HG03558 (cell line): ENCODE measurements at regions not wholly inside any gene's neighbourhood (a gene's known extent, or its start where the extent isn't known, plus 50 kb on each side); places are given as distances from the start of the nearest gene placed in this dataset.
"Not testable (repeated sequence)": the region's sequence is repeated elsewhere in the genome, so short reads cannot be mapped to it uniquely, and the experiment has no call there.

ENCODE experiments used
- ATAC-seq: cut with Tn5 transposase; IDR thresholded peaks from one replicate; pipeline ENCODE4 v1.9.1; 2021; ENCODE audit warnings: moderate number of reproducible peaks; ENCODE audit not compliant: unreplicated experiment; ENCODE audit errors: extremely low read depth

GRCh38 chr11:14573539-14574057 is 53.4 kb upstream of the PSMA1 start:
- ATAC-seq: not testable (repeated sequence)

DNA sequence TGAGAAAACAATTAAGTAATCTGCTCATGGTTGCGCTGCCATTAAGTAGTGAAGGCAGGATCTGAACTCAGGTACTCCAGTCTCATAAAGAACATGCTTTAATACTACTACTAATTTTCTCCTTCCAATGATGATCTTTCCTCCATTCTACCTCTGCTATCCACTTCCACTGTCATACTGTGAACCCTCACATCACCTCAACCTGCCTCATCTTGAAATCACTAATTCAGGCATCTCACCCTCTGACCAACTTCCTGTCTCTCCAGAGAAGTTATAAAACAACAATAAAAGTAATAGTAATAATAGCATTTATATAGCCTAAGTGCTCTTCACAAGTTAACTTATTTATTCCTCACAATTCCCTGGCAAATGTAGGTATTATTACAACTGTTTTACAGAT is 57.1 kb upstream of the PSMA1 start:
- ATAC-seq: no peak

DNA sequence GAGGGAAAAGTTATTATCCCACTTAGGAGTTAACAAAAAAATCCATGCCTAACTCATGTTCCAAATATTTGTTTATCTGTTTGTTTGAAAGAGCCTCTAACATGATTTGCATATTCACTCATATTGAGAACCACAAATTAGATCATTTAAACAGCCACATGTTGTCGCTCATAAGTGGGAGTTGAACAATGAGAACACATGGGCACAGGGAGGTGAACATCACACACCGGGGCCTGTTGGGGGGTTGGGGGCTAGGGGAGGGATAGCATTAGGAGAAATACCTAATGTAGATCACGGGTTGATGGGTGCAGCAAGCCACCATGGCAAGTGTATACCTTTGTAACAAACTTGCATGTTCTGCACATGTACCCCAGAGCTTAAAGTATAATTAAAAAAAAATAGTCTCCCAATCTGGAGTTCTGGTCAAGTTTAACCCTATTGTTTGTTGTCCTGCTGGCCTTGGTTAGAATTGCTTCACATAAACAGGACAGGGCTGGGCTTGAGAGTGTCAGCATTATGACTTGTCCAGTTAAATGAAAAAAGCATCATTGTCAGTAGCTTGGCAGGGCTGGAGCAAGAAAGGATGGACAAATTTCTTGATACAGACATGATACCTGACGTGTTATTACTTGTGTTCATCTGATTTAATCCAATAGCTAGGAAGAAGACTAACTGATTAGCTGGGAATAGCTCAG is 57.8 kb upstream of the PSMA1 start:
- no peak for ATAC-seq

DNA sequence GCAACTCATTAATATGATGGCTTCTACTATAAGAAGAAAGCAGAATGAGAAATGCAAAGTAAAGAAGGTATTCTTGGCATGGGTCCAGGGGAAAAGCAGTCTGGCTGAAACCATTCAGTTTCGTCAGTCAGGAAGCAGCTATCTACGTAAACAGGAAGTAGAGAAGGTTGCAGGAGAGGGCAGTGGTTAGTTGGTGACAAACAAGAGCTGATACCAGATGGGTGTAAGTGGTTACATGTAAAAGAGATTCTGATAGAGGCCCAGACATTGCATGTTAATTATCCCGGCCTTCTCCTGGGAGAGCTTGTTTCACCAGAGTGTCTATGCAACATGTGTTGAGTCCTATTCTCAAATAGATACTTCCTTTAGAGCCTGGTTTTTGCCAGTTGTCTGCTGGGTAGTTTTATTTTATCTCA is 58.4 kb upstream of the PSMA1 start:
- ATAC-seq: peak; percentile 98

- no peak for ATAC-seq
These were observed 59.5 kb upstream of the PSMA1 start for GRCh38 chr11:14579646-14580045.

GRCh38 chr11:14582793-14583192 is 60.8 kb upstream of the PDE3B start:
- no peak for ATAC-seq

DNA sequence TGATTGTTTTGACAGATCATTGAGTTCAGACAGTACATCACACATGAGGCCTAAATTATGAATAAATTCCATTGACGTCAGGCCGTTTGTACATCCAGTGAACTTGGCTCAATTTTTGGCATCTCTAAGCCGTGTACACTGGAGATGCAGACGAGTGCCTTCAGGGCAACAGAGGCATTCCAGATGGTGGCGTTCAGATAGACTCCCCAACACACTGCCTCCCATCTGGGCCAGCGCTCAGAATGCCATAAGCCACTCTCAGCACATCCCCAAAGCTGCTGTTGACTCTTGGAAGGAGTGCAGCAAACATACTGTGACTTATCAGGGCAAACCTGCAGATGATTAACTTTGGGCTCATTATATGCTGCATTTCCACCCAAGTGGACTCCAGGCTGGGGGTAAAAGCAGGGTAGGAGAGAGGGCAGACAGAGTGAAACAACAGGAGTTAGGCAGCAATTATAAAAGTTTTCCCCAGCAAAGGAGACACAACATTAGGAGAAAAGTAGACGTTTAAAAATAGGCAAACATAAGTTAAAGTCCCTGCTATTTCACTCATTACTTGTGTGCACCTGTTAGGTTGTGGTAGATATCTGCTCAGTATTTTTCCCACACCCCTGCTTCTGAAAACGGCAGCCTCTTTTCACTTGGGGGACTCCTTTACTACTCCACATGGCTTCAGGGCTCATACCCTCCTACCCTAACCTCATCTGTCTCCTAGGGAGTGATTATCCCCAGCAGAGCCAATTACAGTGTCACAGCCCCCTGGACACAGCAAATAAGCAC is 60.2 kb upstream of the PDE3B start:
- no peak for ATAC-seq

DNA sequence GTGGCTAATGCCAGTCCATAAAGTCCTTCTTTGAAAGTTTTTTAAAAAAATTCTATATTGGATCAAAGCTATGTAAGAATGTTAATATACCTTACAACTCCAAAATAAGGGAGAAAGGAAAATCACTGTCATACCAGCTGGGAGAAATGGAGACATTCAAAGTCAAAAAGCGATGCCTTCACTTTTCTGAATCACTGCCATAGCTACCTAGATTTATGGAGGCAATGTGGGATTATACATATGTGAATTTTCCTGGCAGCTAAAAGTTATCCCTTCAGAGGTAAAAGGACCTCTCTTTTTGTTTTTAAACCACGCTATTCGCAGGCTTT is 59.6 kb upstream of the PDE3B start:
- no peak for ATAC-seq

- no peak for ATAC-seq
These were observed 59.0 kb upstream of the PDE3B start for GRCh38 chr11:14584595-14584994.

DNA sequence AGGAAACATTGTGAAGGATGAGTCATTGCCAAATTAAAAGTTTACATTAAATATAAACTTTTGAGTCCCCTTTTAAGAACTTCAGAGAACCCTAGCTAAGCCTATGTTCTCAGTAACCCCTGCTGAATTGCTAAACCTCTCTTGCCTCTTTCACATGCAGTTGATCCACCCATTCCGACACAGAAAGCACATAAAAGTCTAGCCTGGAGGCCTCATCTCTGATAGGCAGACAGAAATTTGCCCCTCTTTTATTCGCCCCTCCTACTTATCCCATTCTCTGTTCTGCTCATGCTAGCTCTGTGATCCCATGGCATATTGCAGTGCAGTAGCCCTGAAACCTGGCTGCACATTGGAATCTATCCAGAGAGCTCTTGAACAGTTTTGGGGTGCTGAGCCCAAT is 58.2 kb upstream of the PDE3B start:
- ATAC-seq: no peak

DNA sequence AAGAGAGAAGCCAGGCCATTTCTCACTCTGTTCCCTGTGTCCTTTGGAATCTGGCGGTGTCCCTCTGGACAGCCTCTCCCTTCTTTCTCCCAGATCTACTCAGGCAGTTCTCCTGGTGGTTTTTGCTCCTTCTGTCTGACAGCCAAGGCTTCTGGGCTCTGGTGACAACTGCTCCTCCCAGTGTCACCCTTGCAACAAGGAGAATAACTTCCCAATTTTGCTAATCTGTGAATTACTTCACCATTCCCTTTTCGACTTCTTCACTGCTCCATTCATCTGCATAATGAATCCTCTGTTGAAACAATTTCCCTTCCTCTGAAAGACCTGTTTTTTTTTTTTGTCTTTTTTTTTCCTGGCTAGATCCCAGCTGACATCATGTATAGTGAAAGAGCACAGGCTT is 56.3 kb upstream of the PDE3B start:
- ATAC-seq: no peak

GRCh38 chr11:14588681-14589080 is 54.9 kb upstream of the PDE3B start:
- no peak for ATAC-seq

DNA sequence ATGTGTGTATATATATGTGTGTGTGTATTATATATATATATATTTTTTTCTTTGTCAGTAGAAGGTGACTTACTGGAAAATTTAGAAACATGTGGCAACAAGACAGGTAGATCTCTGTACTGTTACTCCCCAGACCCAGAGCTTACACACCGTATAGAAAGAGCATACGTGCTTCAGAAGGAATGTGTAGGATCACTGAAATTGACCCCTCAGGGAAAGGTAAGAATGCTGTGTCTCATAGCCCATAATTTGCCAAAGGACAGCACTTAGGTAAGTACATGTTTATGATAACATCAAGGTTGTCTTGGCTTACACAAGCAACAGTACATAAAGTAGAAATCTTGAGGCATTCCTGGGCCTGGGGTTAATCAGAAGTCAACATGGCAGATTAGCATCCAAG is 54.2 kb upstream of the PDE3B start:
- no peak for ATAC-seq

- ATAC-seq: not testable (repeated sequence)
These were observed 52.6 kb upstream of the PDE3B start for GRCh38 chr11:14591046-14591445.

- ATAC-seq: no peak
These were observed 49.9 kb upstream of the PDE3B start for GRCh38 chr11:14593671-14594070.
